M059J (cell line): ENCODE measurements at regions not wholly inside any gene's neighbourhood (a gene's known extent, or its start where the extent isn't known, plus 50 kb on each side); places are given as distances from the start of the nearest gene placed in this dataset.
A peak's percentile ranks its signal among the peaks of the same experiment; 100 is the strongest.

Source experiments
- DNase-seq: peaks from one replicate; pipeline ENCODE4 v3.0.0-alpha.2; 2012; ENCODE audit warnings: low read depth

GRCh38 chr18:55120896-55121295 lies 161.6 kb upstream of the CCDC68 start:
- peak; percentile 43 for DNase-seq

GRCh38 chr18:55119434-55119833 lies 160.2 kb upstream of the CCDC68 start:
- DNase-seq = peak; percentile 48

GRCh38 chr18:55119016-55119415 lies 159.8 kb upstream of the CCDC68 start:
- DNase-seq = no peak

GRCh38 chr18:55116863-55117262 lies 157.6 kb upstream of the CCDC68 start:
- DNase-seq = no peak

- DNase-seq = no peak
Measured at GRCh38 chr18:55115606-55116005, 156.3 kb upstream of the CCDC68 start.

- DNase-seq = no peak
Measured at GRCh38 chr18:55114876-55115275, 155.6 kb upstream of the CCDC68 start.

- DNase-seq = no peak
Measured at GRCh38 chr18:55113800-55114199, 154.5 kb upstream of the CCDC68 start.

- DNase-seq = no peak
Measured at GRCh38 chr18:55111271-55111670, 152.0 kb upstream of the CCDC68 start.

- DNase-seq = peak; percentile 34
Measured at GRCh38 chr18:55110436-55110835, 151.2 kb upstream of the CCDC68 start.

GRCh38 chr18:55109818-55110414 lies 150.7 kb upstream of the CCDC68 start:
- DNase-seq = no peak

GRCh38 chr18:55106906-55107305 lies 147.6 kb upstream of the CCDC68 start:
- no peak for DNase-seq

GRCh38 chr18:55106466-55106865 lies 147.2 kb upstream of the CCDC68 start:
- DNase-seq = no peak

GRCh38 chr18:55105873-55106272 lies 146.6 kb upstream of the CCDC68 start:
- DNase-seq = no peak

- DNase-seq = no peak
Measured at GRCh38 chr18:55102958-55103456, 143.7 kb upstream of the CCDC68 start.

- no peak for DNase-seq
Measured at GRCh38 chr18:55102501-55102900, 143.2 kb upstream of the CCDC68 start.

GRCh38 chr18:55101458-55101824 lies 142.2 kb upstream of the CCDC68 start:
- no peak for DNase-seq

GRCh38 chr18:55100817-55101457 lies 141.7 kb upstream of the CCDC68 start:
- peak; percentile 87 for DNase-seq

- DNase-seq = peak; percentile 92
Measured at GRCh38 chr18:55097456-55098170, 138.4 kb upstream of the CCDC68 start.

GRCh38 chr18:55096263-55096951 lies 137.1 kb upstream of the CCDC68 start:
- peak; percentile 84 for DNase-seq

- DNase-seq = no peak
Measured at GRCh38 chr18:55095584-55095983, 136.3 kb upstream of the CCDC68 start.

GRCh38 chr18:55093808-55094207 lies 134.5 kb upstream of the CCDC68 start:
- DNase-seq = no peak

- no peak for DNase-seq
Measured at GRCh38 chr18:55093295-55093694, 134.0 kb upstream of the CCDC68 start.
